Esophagus muscularis mucosa (tissue), 4 donors: ENCODE measurements at regions not wholly inside any gene's neighbourhood (a gene's known extent, or its start where the extent isn't known, plus 50 kb on each side); places are given as distances from the start of the nearest gene placed in this dataset.

Experiments
- CTCF ChIP-seq, 3 experiments: fragments of 200-600 bp in 2 of 3; fragments of 450-650 bp in 1 of 3; sonication (generic) in 2 of 3; IDR thresholded peaks; one replicate each; pipeline ENCODE4 v1.5.1; 2017 to 2019; ENCODE audit warnings: antibody characterized with exemption in 3 of 3, mild to moderate bottlenecking in 2 of 3, moderate library complexity in 1 of 3
- EP300 ChIP-seq: sonication (generic); formaldehyde crosslinking; IDR thresholded peaks from one replicate; pipeline ENCODE4 v1.6.1; 2017; ENCODE audit warnings: antibody characterized with exemption
- POLR2AphosphoS5 ChIP-seq, 2 donors: sonication (generic); formaldehyde crosslinking; IDR thresholded peaks; one replicate each; pipeline ENCODE4 v1.6.1; 2017; ENCODE audit warnings: antibody characterized with exemption in 2 of 2

- no peak for TF ChIP-seq EP300
- no peak for TF ChIP-seq POLR2AphosphoS5 (IDR thresholded peaks at IDR 0.05)
- TF ChIP-seq CTCF (IDR thresholded peaks at IDR 0.05), result no peak
Observed at GRCh38 chr5:116738615-116739261, 164.1 kb upstream of the SEMA6A start.
